ENCODE measurements at regions not wholly inside any gene's neighbourhood (a gene's known extent, or its start where the extent isn't known, plus 50 kb on each side); places are given as distances from the start of the nearest gene placed in this dataset.

DNA sequence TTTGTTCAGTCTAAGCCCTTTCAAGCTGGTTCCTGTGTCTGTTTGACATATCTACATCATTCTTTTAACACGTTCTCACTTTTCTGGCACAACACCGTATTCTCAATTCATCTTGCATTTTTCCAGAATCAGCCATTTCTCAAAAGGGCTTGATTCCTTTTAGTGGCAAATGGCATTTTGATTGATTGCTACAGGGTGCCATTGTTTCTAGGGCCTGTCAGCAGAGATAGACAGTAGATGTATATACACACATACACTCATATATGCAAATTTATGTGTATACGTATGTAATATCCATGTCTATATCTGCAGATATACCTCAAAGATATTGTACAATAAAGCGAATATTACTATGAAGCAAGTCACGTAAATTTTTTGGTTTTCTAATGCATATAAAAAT, 367.9 kb upstream of the TNP1 start:
- H3K36me3 ChIP-seq, result no peaks in the 10 kb centered on the region
- no peaks in the 10 kb centered on the region for H3K9me3 ChIP-seq
- intact Hi-C loops (cut with DNase I), result no loop called here
- TF ChIP-seq POLR2A (IDR thresholded peaks at IDR 0.05), result no peak
- TF ChIP-seq, protein P1, sequence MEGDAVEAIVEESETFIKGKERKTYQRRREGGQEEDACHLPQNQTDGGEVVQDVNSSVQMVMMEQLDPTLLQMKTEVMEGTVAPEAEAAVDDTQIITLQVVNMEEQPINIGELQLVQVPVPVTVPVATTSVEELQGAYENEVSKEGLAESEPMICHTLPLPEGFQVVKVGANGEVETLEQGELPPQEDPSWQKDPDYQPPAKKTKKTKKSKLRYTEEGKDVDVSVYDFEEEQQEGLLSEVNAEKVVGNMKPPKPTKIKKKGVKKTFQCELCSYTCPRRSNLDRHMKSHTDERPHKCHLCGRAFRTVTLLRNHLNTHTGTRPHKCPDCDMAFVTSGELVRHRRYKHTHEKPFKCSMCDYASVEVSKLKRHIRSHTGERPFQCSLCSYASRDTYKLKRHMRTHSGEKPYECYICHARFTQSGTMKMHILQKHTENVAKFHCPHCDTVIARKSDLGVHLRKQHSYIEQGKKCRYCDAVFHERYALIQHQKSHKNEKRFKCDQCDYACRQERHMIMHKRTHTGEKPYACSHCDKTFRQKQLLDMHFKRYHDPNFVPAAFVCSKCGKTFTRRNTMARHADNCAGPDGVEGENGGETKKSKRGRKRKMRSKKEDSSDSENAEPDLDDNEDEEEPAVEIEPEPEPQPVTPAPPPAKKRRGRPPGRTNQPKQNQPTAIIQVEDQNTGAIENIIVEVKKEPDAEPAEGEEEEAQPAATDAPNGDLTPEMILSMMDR (IDR thresholded peaks at IDR 0.05), result no peak
- H3K27me3 ChIP-seq, result no peaks in the 10 kb centered on the region
- WGBS, 2 donors, result 83 to 88% methylated on average over 5 of the region's 5 CpGs
- no peak overlapping the region for H3K4me3 ChIP-seq
- no peak for DNase-seq
- peaks cover 0 to 11% (median 7%) of the 10 kb centered on the region in 3 donors for H3K4me1 ChIP-seq
- no peak overlapping the region for H3K27ac ChIP-seq

DNA sequence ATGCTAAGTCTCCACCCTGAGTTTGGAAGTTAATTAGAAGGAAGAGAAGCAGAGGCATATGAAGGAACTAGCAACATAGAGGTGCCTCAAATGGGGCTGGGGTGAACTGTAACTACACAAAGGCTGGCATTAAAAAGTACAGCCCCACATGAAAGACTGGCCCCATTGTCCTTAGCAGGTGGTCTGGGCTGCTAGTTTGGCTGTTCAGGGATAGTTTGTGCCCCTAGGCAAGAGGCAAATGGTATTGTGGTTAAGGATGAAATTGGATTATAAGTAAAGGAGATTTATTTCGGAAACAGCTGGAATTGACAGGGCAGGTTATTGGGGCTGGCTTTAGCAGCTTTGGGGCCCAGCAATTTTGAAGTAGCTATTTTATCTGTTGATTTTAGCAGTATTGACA, 365.7 kb upstream of the TNP1 start:
- WGBS, 2 donors, result 90 to 94% methylated on average over 1 of the region's 1 CpG
- Histone ChIP-seq H3K9me3 (no peaks in the 10 kb centered on the region), H3K4me3 (no peak overlapping the region), H3K27ac (no peak overlapping the region), H3K4me1 (peaks cover 0 to 18% (median 7%) of the 10 kb centered on the region in 3 donors), H3K36me3 (no peaks in the 10 kb centered on the region), H3K27me3 (no peaks in the 10 kb centered on the region)
- no peak for DNase-seq
- intact Hi-C loops (cut with DNase I), result no loop called here
- TF ChIP-seq, protein P1 (IDR thresholded peaks at IDR 0.05), result no peak
- no peak for TF ChIP-seq POLR2A (IDR thresholded peaks at IDR 0.05)

GRCh38 chr2:217223222-217223930, 363.5 kb upstream of the TNP1 start:
- intact Hi-C loops (cut with DNase I), result no loop called here
- Histone ChIP-seq H3K4me1 (peaks cover 0 to 21% (median 7%) of the 10 kb centered on the region in 3 donors), H3K4me3 (no peak overlapping the region), H3K27me3 (peaks cover 0 to 5% (median 0%) of the 10 kb centered on the region in 4 donors), H3K9me3 (no peaks in the 10 kb centered on the region), H3K36me3 (no peaks in the 10 kb centered on the region), H3K27ac (peak overlapping the region in 2 of 4 donors; percentile 37 to 54)
- no peak for DNase-seq
- 46 to 65% methylated on average over 8 of the region's 8 CpGs for WGBS, 2 donors
- TF ChIP-seq POLR2A (IDR thresholded peaks at IDR 0.05), result no peak

DNA sequence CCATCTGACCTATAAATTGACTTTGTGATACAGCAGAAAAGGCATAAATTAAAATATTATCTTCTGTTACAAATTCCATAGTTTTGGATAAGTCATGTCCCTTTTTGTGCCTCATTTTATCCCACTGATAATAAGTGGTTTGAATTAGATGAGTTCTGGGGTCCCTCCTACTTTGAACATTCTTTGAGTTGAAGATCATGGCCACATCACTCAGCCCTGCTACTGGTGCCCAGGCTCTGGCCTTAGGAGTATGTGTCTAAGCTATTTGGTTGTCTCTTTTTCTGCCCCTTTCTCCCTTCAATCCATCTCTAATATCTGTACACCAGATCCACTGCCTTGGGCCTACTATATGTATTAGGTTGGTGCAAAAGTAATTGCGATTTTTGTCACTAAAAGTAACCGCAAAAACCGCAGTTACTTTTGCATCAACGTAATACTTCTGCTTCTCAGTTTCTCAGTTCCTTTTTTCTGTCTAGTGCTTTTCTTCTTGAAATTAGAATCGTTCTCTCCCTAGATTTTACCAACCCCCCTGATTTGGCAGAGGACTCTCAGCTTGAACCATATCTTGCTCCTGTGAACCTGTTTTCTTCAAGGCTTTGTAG, 362.5 kb upstream of the TNP1 start:
- H3K4me1 ChIP-seq, result peaks cover 0 to 21% (median 7%) of the 10 kb centered on the region in 3 donors
- DNase-seq, result no peak
- no peaks in the 10 kb centered on the region for H3K9me3 ChIP-seq
- H3K4me3 ChIP-seq, result no peak overlapping the region
- peak overlapping the region in 1 of 4 donors; percentile 7 for H3K27ac ChIP-seq
- peaks cover 0 to 5% (median 0%) of the 10 kb centered on the region in 4 donors for H3K27me3 ChIP-seq
- intact Hi-C loops (cut with DNase I), result no loop called here
- WGBS, 2 donors, result 69 to 84% methylated on average over 5 of the region's 5 CpGs
- no peaks in the 10 kb centered on the region for H3K36me3 ChIP-seq
- TF ChIP-seq, protein P1 (IDR thresholded peaks at IDR 0.05), result no peak
- no peak for TF ChIP-seq POLR2A (IDR thresholded peaks at IDR 0.05)

- Histone ChIP-seq H3K9me3 (no peaks in the 10 kb centered on the region), H3K27me3 (peaks cover 0 to 8% (median 0%) of the 10 kb centered on the region in 4 donors), H3K4me1 (peaks cover 0 to 21% (median 7%) of the 10 kb centered on the region in 3 donors), H3K36me3 (no peaks in the 10 kb centered on the region), H3K4me3 (no peak overlapping the region), H3K27ac (peak overlapping the region in 1 of 4 donors; percentile 40)
- no peak for TF ChIP-seq POLR2A (IDR thresholded peaks at IDR 0.05)
- TF ChIP-seq, protein P1 (IDR thresholded peaks at IDR 0.05), result no peak
- 73 to 75% methylated on average over 5 of the region's 5 CpGs for WGBS, 2 donors
- intact Hi-C loops (cut with DNase I), result no loop called here
- DNase-seq, result no peak
These were observed 360.6 kb upstream of the TNP1 start for GRCh38 chr2:217220228-217221013.
